Astrocyte (in vitro differentiated cells and primary cell): ENCODE measurements at regions not wholly inside any gene's neighbourhood (a gene's known extent, or its start where the extent isn't known, plus 50 kb on each side); places are given as distances from the start of the nearest gene placed in this dataset.

ENCODE experiments used
- EZH2 ChIP-seq: IDR thresholded peaks from 2 replicates; pipeline ENCODE4 v1.6.1; 2012; ENCODE audit warnings: mild to moderate bottlenecking, low read length, inconsistent platforms; ENCODE audit not compliant: insufficient read depth
- TF ChIP-seq, protein P1 (sequence below): IDR thresholded peaks from 2 replicates; pipeline ENCODE4 v1.5.1; 2011; ENCODE audit warnings: low read depth, mild to moderate bottlenecking, inconsistent platforms, low read length, moderate library complexity; ENCODE audit not compliant: insufficient read depth

DNA sequence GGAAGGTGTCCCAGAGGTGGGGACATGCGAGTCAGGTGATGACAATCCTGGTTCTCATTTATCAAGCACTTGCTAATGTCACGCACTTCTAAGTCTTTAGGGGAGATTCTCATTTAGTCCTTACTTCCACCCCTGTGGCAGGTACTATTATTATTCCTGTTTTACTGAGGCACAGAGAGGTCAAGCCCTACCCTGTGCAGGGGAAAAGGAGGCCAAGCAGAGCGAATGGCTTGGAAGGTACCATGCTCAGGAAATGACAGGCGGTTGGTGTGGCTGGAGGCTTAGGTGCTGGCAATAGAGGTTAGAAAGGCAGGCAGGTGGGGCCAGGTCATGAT is 268.9 kb downstream of the UACA start:
- TF ChIP-seq, protein P1, sequence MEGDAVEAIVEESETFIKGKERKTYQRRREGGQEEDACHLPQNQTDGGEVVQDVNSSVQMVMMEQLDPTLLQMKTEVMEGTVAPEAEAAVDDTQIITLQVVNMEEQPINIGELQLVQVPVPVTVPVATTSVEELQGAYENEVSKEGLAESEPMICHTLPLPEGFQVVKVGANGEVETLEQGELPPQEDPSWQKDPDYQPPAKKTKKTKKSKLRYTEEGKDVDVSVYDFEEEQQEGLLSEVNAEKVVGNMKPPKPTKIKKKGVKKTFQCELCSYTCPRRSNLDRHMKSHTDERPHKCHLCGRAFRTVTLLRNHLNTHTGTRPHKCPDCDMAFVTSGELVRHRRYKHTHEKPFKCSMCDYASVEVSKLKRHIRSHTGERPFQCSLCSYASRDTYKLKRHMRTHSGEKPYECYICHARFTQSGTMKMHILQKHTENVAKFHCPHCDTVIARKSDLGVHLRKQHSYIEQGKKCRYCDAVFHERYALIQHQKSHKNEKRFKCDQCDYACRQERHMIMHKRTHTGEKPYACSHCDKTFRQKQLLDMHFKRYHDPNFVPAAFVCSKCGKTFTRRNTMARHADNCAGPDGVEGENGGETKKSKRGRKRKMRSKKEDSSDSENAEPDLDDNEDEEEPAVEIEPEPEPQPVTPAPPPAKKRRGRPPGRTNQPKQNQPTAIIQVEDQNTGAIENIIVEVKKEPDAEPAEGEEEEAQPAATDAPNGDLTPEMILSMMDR, result no peak
- no peak for TF ChIP-seq EZH2
